ENCODE measurements at regions not wholly inside any gene's neighbourhood (a gene's known extent, or its start where the extent isn't known, plus 50 kb on each side); places are given as distances from the start of the nearest gene placed in this dataset.
"Not testable (repeated sequence)": the region's sequence is repeated elsewhere in the genome, so short reads cannot be mapped to it uniquely, and the experiment has no call there.

DNA sequence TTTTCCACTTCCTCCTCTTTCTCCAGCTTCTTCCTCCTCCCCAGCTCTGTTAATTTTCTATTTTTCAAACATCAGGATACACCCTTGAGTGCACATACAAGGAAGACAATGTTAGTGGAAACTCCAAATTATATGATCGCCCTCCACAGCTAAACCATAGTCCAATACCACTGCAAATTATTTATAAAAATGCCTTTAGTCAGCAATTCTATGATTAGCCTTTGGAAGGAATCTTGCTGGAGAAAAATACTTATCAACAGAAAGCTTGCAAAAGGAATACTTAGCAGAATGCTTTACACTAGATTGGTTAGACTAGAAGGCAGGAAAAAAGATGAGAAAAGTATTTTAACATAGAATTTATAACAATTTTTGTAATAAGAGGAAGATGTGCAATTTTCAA, 178.9 kb downstream of the FAM124B start:
- no peak for DNase-seq (ENCODE audit: low read depth)
- no peak overlapping the region for H3K4me3 ChIP-seq (ENCODE audit: low read length)
- TF ChIP-seq, protein P1, sequence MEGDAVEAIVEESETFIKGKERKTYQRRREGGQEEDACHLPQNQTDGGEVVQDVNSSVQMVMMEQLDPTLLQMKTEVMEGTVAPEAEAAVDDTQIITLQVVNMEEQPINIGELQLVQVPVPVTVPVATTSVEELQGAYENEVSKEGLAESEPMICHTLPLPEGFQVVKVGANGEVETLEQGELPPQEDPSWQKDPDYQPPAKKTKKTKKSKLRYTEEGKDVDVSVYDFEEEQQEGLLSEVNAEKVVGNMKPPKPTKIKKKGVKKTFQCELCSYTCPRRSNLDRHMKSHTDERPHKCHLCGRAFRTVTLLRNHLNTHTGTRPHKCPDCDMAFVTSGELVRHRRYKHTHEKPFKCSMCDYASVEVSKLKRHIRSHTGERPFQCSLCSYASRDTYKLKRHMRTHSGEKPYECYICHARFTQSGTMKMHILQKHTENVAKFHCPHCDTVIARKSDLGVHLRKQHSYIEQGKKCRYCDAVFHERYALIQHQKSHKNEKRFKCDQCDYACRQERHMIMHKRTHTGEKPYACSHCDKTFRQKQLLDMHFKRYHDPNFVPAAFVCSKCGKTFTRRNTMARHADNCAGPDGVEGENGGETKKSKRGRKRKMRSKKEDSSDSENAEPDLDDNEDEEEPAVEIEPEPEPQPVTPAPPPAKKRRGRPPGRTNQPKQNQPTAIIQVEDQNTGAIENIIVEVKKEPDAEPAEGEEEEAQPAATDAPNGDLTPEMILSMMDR (conservative IDR thresholded peaks at IDR 0.05; ENCODE audit: low read length), result no peak

DNA sequence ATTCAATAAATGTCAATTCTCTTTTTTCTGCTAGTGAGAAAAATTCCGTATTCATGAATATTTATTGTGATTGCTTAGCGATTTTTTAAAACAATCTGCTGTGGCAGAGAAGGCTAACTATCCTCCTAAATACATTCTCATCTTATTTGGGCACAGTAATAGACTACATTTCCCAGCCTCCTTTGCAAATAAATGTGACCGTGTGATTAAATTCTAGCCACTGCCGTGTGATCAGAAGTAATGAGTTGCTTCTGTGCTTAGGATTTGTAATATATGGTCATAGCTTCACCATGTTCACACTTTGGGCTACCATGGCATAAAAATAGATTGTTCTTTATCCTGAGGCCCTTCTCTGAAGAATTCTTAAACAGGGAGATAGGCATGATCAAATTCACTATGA, 179.6 kb downstream of the FAM124B start:
- peak; percentile 43 for DNase-seq (ENCODE audit: low read depth)
- H3K4me3 ChIP-seq (ENCODE audit: low read length), result no peak overlapping the region
- TF ChIP-seq, protein P1 (conservative IDR thresholded peaks at IDR 0.05; ENCODE audit: low read length), result no peak

DNA sequence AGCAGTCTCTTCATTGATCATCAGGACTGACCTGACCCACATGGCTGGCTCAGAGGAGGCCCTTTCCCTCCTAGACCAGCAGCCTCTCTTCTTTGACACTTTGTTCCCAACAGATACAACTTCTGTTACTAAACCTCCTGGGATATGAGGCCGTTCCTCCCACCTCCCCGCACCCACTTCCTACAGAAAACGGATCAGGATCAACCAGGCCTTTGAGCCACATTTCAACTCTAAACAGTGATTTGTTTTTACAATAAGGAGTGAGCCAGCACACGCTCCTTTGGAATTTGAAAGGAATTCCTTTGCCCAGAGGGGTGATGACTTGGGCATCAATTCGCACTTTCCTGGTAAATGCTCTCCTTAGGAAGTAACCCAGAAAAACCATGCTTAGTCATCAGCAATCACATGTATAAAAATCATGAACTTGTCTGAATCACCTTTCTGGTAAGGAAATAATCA, 180.4 kb downstream of the FAM124B start:
- TF ChIP-seq, protein P1 (conservative IDR thresholded peaks at IDR 0.05; ENCODE audit: low read length), result no peak
- peak; percentile 97 for DNase-seq (ENCODE audit: low read depth)
- no peak overlapping the region for H3K4me3 ChIP-seq (ENCODE audit: low read length)

DNA sequence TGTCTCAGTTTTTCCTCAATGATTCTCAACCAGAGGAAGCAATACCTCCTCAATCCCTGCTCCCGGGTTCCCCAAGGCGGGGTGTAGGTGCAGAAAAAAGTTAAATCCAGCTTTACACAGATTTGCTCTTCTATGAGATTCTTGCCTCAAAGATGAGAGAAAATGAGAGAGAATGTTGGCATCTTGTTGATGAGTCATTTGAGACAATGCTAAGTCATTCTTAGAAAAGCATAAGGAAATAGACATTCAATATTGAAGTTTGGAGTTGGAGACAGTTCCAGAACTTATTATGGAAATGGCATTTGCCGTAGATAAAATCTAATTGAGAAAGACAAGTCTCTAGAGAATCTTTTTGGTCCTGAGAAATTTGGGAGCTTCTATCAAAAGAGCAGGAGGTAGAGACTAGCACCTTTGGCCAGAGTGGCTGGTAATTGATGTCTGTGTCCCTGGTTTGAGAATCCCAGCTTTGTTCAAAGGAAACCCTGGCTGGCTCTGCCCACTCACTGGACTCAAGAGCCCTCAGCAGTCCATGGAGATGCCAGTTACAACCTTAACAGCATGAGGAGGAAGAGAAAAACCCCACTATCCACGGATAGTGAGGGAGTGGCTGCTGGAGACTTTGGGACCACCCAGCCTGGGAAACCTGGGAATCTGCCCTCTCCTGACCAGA, 181.2 kb downstream of the FAM124B start:
- peak; percentile 69 for DNase-seq (ENCODE audit: low read depth)
- no peak overlapping the region for H3K4me3 ChIP-seq (ENCODE audit: low read length)
- TF ChIP-seq, protein P1 (conservative IDR thresholded peaks at IDR 0.05; ENCODE audit: low read length), result no peak

DNA sequence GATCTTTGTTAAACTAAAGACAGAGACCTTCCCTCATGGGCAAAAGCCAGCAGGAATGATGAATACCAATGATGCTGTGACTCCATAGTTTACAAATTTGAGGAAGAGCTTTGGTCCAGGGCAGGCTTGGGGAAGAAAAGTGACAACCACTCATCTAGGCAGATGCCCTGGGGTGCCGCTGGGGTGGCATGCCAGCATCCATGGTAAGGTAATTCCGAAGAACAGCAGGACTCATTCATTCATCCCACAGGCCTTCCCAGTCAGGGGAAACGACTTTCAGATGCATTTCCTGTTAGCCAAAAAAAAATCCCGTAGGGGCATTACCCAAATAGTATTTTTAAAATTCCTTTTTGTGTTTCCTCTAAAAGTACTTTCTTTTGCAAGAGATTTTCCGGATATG, 180.7 kb upstream of the SERPINE2 start:
- H3K4me3 ChIP-seq (ENCODE audit: low read length), result no peak overlapping the region
- TF ChIP-seq, protein P1 (conservative IDR thresholded peaks at IDR 0.05; ENCODE audit: low read length), result no peak
- DNase-seq (ENCODE audit: low read depth), result no peak

DNA sequence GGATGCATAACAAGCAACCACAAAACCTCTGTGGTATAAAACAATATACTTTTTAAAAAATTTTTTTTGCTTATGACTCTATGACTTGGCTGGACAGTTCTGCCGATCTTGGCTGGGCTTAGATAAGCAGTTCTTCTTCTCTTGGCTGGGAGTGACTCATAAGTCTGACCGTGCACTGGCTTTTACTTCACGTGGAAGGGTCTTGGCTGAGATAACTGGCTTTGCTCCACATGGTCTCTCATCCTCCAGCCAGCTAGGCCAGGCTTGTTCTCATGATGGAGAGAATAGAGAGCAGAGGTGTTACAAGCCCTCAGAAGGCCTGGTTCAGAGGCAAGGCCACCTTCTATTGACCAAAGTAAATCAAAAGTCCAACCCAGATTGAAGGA, 178.9 kb upstream of the SERPINE2 start:
- DNase-seq (ENCODE audit: low read depth), result peak; percentile 51
- H3K4me3 ChIP-seq (ENCODE audit: low read length), result no peak overlapping the region
- TF ChIP-seq, protein P1 (conservative IDR thresholded peaks at IDR 0.05; ENCODE audit: low read length), result no peak

DNA sequence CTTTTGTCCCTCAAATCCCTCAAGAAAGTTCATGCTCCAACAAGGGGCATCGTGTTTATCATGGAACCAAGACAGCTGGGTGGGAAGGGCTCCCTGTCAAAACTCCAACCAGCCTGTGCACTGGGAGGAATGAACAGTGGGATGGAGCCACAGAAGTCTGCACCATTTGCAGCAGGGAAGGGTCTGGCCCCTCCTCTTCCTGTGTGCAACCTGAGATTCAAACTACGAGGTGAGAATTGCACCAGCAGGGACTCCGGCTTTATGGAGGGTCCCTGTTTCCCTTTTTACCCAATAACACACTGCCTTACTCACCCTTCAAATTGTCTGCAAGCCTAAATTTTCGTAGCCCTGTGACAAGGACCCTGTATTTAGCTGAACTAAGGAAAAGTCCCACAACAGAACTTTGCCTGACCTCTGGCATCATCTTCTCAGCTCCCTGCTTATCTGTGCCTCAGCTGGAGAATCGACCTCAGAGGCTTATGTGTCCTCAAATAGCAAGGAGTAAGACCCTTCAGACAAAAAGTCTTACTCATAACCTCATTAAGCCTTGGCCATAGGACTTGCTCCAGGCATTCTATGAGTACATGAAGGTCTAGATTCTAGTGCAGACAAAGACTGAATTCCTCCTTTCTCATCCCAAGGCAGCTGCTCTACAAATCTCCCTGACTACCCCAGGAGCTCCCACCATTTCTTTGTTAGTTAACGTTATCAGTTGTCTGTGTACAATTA, 178.3 kb upstream of the SERPINE2 start:
- TF ChIP-seq, protein P1 (conservative IDR thresholded peaks at IDR 0.05; ENCODE audit: low read length), result no peak
- no peak for DNase-seq (ENCODE audit: low read depth)
- H3K4me3 ChIP-seq (ENCODE audit: low read length), result no peak overlapping the region

DNA sequence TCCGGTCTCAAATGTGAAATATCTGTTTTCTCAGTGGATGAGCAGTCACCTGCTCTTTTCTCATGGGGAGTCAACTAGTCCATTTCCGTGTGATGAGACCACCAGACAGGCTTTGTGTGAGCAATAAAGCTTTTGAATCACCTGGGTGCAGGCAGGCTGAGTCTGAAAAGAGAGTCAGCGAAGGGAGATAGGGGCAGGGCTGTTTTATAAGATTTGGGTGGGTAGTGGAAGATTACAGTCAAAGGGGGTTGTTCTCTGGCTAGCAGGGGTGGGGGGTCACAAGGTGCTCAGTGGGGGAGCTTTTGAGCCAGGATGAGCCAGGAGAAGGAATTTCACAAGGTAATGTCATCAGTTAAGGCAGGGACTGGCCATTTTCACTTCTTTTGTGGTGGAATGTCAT, 176.5 kb upstream of the SERPINE2 start:
- not testable (repeated sequence) for DNase-seq (ENCODE audit: low read depth)

More for the DNA sequence above, 176.5 kb upstream of the SERPINE2 start:
- not testable (repeated sequence) for H3K4me3 ChIP-seq (ENCODE audit: low read length)

Measured in AG10803 (cell line).